ENCODE measurements at regions not wholly inside any gene's neighbourhood (a gene's known extent, or its start where the extent isn't known, plus 50 kb on each side); places are given as distances from the start of the nearest gene placed in this dataset.

DNA sequence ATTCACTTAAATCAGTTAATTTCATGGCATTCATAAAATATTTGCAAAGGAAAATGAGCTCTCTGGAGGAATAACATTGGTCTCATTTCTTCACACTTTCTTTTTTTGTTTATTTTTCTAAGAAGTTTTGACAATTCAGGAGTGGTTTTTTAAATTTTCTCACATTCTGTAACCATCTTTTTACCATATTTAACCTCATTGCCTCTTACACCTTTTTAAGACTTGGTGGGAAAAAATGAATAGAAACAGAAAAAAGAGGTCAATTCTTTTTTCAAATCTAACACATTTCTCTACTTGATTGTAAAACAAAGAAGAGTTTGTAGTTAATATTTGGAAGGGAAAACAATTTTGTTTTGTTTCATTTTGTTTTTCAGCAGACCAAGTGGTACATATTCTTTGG, 1034.7 kb upstream of the RAG2 start:
- DNase-seq (ENCODE audit: low read depth) = no peak

DNA sequence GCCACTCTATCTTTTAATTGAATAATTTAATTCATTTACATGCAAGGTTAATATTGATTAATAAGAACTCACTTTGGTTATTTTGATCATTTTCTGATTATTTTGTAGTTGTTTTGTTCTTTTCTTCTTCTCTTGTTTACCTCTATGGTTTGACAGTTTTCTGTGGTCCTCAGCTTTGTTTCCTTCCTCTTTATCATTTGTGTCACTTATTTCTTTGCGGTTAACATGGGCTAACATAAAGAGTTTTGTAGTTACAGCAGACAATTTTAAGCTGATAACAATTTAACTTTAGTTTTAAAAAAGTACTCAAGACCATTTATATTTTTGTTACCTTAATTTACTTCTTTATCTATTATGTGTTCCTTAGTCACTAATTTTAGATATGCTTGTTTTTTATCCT, 1032.8 kb upstream of the RAG2 start:
- no peak for DNase-seq (ENCODE audit: low read depth)

DNA sequence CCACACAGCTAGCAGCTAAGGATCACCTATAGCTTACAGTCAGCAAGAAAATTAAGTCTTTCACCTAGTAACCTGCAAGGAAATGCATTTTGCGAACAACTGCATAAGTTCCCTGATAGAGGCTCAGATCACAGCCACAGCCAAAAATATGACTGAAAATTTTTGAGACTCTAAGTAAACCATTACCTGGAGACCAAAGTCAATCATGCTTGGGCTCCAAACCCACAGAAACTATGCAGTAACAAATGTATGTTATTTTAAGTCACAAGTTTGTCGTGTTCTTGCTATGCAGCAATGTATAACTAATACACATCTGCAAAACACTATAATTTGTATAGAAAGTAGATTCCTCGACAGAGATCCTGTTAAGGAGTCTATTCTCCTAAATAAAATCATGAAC, 1025.7 kb upstream of the RAG2 start:
- no peak for DNase-seq (ENCODE audit: low read depth)

DNA sequence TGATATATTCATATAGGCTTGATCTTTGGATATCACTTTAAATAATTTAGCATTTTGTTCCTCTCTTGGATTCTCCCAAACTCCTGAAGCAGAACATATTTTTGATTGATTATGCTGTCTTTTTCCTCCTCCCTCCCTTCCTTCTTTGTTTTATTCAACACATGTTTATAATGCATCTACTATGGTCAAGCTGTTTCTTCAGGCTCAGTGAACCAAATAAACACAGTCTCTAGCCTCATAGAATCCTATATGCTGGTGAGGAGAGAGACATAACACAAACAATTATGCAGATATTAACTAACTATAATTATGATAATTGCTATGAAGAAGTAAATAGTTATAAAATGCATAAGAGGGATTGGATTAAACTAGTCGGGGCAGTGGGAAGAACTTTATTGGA, 1023.6 kb upstream of the RAG2 start:
- no peak for DNase-seq (ENCODE audit: low read depth)

DNA sequence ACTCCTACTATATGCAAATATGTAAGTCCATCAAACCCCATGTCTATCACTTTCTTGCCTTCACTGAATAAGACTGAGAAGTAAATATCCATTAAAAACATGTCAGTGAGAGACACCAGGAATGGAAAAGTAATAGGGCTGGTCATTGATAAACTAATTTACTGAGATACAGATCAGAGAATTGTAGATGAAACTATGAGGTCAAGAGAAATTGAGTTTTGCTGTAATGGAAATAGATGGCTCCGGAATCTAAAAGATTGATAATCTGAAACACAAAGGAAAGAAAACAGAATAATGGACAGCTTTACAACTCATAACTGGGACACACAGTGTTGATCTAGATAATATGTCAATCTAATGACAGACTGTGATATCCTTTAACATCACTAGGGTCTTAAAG, 1018.3 kb upstream of the RAG2 start:
- DNase-seq (ENCODE audit: low read depth) = no peak

DNA sequence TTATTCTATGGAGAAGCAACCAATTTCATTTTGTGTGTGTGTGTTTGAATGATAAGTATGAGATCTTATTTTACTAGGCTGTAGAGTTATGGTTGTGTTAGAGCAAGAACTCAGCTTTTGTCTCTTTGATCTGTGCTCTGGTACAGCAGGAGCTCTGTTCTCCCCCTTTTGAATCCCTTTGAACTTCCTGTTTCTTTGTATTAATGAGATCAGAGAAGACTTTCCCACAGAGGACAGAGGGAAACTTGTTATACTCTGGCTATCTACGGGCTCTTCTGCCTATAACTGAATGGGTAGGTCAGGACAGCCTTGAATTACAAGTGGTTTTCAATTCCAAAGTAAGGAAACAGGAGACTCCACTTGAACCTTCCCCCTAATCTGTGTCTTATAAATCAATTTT, 1015.0 kb upstream of the RAG2 start:
- DNase-seq (ENCODE audit: low read depth) = no peak

DNA sequence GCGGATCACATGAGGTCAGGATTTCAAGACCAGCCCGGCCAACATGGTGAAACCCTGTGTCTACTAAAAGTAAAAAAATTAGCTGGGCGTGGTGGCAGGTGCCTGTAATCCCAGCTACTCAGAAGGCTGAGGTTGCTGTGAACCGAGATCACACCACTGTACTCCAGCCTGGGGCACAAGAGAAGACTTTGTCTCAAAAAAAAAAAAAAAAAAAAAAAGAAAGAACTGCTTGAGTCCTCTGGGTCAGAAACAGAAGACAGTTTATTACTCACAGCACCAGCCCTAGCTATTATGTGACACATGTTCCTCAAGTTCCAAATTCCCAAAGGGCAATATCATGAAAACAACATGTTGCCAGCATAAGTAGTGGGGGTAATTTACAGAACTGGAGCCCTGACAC, 1014.1 kb upstream of the RAG2 start:
- DNase-seq (ENCODE audit: low read depth) = no peak

DNA sequence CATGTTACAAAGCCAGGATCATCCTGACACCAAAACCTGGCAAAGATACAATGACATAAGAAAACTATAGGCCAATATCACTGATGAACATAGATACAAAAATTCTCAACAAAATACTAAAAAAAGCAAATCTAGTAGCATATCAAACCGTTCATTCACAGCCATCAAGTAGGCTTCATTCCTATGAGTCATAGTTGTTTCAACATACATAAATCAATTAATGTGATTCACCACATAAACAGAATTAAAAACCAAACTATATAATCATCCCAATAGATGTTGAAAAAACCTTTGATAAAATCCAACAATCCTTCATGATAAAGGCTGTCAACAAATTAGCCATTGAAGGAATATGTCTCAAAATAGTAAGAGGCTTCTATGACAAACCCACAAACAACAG, 1007.2 kb upstream of the RAG2 start:
- no peak for DNase-seq (ENCODE audit: low read depth)

DNA sequence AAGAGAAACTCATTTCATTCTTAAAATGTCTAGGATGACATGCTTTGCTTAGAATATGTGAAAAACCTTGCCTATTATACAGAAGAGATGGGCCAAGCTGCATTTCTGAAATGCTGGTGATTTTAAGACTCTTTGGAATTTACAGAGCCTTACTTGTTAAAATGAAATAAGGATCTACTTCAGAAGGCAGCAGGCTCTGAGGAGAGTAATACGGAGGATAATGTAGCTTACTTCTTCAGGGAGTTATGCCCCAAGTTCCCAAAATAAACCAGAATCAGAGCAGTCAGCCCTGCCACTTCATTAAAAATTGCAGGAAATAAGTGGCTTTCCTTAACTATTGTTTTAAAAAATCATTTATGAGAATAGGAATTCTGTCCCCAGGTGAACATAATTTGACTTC, 1000.3 kb upstream of the RAG2 start:
- no peak for DNase-seq (ENCODE audit: low read depth)

DNA sequence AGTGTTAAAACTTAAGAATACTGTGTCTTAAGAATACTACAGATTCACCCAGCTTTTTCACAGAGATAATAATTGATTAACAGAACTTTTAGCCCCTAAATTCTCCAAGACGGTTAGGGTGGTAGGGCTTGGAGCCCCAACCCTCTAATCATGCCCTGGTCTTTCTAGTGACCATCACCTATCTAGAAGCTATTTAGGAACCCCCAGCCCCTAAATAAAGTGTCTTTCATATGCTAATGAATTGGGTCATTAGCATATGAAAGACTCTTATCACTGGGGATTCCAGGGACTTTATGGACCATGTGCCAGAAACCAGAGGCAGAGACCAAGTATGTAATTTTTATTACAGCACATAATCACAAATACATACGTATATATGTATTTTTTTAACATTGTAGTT, 999.7 kb upstream of the RAG2 start:
- no peak for DNase-seq (ENCODE audit: low read depth)

DNA sequence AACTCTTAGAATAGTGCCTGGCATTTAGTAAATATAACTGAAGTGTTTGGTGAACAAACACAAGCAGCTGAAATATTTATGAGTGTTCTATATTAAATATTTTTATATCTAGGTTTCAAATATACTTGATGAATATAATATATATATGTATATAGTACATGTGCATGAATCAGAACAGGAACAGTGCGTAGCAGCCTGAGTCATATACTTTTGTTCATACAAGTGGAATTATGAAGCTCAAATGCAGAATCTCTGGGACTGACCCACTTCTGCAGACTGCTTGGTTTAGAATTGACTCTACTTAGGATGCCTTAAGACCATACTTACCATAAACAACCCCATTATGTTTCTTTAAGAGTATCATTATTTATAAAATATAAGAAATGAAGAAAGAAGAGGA, 997.8 kb upstream of the RAG2 start:
- no peak for DNase-seq (ENCODE audit: low read depth)

DNA sequence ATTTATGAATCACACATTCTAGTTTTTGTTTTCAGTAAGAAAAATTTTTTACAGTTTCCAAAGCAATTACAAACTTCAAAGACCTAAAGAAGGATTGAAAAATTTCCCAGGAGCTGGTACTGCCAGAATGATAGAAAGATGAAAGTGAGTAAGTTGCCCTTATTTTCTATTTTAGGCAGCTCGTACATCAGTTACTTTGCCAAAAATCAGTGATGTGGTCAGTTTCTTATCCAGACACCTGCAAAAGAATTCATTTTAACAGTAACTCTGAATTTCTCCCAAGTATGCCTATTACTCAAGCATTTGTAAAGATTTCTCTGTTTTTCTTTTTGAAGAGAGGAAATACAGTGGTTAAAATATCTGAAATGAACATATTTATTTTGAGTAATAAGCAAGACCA, 976.3 kb upstream of the RAG2 start:
- DNase-seq (ENCODE audit: low read depth) = no peak

DNA sequence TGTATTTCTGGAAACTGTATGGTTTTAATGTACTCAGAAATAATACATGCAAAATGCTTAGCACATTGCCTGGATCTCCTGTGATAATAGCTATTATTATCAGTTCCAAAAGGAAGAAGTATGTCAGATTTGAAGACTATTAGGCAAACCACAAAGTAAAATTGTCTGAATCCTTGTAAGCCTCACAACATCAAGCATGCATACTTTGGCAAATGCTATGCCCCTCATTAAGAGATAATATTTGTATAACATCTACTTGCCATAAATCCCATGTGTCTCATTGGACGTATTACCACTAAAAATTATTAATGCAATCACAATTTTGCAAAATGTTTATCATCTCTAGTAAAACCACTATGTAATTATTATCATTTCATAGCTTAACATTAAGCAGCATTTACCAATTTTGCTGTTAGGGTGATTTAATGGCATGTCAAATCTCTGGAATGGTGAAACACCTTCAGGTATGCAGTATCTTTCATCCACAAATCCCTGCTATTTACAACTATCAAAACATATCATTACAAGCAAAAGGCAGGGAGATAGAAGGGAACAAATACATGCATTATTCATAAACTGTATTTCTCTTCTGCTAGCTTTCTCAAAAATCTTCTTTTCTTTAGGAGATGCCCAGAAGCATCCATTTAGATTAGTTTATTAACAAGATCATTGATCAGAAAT, 974.6 kb upstream of the RAG2 start:
- no peak for DNase-seq (ENCODE audit: low read depth)

DNA sequence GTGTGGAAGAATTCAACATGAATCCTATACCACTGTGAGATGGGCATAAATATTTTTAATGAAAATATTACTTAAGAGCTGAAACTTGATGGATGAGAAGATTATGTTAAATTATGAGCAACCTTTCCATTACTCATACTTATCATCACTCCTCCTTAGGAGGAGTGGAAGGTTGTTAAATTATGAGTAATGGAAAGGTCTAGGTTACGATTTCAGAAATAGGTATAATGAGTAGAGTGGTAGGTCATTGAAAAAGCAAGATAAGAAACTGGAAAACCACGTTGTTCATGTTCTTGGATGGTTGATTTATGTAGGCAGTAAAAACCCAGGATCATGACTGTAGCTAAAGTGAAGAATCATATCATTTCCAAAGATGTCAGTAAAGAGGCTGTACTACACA, 973.2 kb upstream of the RAG2 start:
- DNase-seq (ENCODE audit: low read depth) = no peak

DNA sequence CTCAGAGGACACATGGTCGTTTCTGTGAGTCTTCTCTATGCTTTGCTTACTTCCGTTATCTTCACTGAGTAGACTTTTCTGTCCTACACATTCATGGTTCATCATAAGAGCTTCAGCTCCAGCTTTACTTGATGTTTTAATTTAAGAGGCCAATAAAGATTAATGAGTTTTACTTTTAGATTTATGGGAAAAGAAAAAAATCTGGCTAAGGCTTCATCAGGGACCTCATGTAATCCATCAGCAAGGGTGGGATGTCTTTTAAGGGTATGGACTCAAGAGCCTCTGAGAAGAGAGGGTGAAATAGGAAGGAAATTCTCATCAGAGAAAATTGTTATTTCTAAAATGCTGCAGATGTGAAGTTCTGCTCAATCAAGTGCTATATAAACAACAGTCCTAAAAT, 963.0 kb upstream of the RAG2 start:
- DNase-seq (ENCODE audit: low read depth) = no peak

DNA sequence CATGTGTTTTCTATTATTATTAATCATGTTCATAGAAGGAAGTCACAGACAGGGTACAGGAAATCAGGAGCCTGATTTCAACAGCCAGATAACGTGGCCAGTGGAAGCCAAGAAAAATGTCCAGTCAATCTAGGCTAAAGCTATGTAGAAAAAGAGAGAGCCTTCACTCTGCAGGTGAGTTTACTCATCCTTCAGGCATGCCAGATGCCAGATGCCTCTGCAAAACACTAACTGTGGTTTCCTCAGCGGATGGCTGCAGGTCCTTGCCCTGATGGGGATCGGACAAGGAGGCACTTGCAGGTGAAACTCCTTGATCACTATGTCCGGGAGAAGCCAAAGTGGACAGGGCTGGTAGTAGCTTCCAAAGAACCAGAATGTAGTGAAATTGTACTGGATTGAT, 962.3 kb upstream of the RAG2 start:
- no peak for DNase-seq (ENCODE audit: low read depth)

DNA sequence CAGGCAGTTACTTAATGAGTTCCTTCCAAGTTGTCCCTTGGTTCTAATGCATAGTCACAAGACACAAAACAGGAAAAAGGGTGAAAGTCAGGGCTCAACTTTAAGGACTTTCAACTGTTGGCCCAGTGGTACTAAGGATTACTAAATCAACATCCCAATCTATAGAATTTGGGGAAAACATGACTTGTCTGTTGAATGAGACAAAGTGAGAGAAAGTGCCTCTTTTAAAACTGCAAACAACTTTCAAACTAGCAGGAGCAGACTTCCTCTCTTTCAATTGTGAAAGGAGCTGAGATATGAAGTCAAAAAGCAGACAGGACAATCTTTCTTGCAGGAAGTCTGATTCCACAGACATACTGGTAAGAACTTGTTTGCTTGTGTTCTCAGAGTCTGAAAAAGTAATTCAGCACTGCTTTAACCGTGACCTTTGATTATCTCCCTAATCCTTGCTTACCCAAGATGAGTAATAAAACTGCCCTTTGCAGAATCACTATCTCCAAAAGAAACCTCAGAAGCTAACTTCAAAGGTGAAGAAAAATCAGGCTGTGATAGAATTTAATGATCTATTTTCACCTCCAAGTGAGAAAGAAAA, 960.7 kb upstream of the RAG2 start:
- no peak for DNase-seq (ENCODE audit: low read depth)

DNA sequence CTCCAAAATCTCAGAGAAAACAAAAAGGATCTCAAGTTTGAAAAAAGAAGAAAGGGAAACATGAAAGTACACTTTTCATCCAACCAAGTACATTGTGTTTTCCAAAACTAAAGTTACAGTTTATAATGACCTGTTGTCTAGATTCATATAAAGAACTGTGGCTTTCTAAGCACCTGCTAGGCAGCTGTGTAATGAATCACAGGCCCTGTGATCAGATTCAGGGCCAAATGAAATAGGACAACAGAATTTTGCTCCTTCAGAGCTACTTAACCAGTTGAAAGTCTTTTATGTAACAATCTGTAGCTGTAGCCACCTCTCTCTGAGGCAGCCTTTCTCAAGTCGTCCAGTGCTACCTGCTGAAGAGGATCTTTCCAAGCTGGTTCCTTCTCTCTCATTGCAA, 960.0 kb upstream of the RAG2 start:
- DNase-seq (ENCODE audit: low read depth) = no peak

DNA sequence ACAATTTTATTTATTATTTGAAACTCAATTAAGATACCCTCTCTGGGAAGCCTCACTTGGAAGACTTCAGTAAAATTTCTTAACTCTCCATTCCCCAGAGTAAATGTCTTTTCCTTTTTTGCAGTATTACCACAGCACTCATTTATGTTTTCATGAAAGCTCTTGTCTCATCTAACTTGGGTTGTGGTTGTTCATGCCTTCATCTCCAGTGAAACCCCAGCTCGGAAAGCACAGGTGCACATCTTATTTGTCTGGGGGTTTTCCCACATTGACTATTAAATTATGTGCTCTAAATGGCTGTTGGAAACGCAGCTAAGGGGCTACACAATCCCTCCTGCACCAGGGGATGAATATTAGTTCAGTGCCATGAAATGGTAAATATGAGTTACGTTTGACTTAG, 954.2 kb upstream of the RAG2 start:
- DNase-seq (ENCODE audit: low read depth) = no peak

DNA sequence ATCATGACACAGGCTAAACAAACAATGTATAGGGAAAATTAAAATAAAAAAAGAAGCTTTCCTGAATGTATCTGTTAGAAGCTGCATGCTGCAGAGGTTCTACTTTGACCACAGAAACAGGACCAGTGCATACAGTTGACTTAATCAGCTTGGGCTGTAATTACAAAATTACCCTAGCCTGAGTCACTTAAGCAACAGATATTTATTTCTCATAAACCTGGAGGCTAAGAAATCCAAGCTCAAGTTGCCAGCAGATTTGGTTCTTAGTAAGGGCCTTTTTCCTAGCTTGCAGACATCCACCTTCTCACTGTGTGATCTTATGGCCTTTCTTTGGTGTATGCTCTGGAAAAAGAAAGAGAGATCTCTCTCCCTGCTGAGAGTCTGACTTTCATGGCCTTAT, 946.5 kb upstream of the RAG2 start:
- DNase-seq (ENCODE audit: low read depth) = no peak

DNA sequence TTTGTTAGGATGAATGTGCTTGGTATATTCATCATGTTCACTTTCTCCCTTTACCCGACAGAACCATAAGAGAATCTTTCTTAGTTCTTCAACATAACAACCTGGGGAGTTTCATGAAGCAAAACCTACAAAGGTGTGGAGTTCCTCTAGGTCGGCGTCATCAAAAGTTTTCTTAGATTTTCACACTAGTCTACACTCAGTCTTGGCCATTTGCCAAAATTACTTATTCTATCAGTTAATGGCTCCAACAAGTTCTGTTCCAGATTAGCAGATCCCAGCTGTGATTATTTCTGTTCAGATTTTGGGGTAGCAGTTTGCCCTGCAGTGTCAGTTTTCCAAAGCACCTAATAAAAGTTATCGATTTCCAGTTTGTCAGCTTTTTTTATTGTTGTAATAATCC, 935.8 kb upstream of the RAG2 start:
- DNase-seq (ENCODE audit: low read depth) = no peak

DNA sequence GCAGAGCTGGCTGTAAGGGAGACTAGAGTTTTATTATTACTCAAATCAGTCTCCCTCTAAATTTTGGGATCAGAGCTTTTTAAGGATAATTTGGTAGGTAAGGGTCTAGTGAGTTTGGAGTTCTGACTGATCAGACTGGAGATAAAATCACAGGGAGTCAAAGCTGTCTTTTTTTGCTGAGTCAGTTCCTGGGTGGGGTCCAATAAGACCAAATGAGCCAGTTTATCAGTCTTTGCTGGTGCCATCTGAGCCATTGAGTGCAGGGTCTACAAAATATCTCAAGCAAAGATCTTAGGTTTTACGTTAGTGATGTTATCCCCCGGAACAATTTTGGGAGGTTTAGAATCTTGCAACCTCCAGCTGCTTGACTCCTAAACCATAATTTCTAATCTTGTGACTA, 935.1 kb upstream of the RAG2 start:
- no peak for DNase-seq (ENCODE audit: low read depth)

DNA sequence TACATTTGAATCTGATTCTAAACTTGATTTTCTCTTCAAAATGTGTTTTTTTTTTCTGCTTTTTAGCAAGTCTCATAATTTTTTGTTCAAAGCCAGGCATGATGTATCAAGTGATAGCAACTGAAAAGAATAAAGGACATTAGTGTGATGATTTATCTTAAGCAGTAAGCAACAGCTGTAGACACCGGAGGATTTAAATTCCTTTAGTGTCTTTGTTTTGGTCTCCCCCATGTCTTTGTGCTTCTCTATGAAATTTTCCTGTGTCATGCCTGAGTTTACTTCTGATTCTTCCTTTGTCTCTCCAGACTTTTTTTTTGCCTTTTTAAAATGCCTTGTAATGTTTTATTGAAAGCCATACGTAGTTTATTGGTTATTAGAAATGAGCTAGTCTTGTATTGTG, 934.2 kb upstream of the RAG2 start:
- DNase-seq (ENCODE audit: low read depth) = no peak

DNA sequence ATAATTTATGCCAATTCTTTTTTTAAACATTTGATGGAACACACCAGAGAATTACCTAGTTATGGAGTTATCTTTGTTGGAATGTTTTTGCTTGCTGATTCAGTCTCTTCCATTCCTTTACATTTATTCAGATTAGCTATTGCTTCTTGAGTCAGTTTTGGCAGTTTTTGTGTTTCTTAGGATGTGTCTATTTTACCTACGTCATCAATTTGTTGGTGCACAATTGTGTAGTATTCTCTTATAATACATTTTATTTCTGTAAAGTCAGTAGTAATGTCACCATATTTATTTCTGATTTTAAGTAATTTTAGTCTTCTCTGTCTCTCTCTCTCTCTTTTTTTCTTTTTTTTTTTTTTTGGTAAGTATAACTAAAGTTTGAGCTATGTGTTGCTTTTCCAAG, 929.5 kb upstream of the RAG2 start:
- DNase-seq (ENCODE audit: low read depth) = no peak

Measured in forelimb muscle (tissue), 1 donor.